ENCODE measurements at regions not wholly inside any gene's neighbourhood (a gene's known extent, or its start where the extent isn't known, plus 50 kb on each side); places are given as distances from the start of the nearest gene placed in this dataset.

- TF ChIP-seq CTCF (IDR thresholded peaks at IDR 0.05; ENCODE audit: low read length) (no peak), EZH2 (IDR thresholded peaks at IDR 0.05; ENCODE audit: borderline replicate concordance, low read length) (no peak)
These were observed 2363.9 kb downstream of the TP53TG3F start for GRCh38 chr16:35823342-35823741.

Measured in OCI-LY1 (cell line).